ENCODE measurements at regions not wholly inside any gene's neighbourhood (a gene's known extent, or its start where the extent isn't known, plus 50 kb on each side); places are given as distances from the start of the nearest gene placed in this dataset.
A peak's percentile ranks its signal among the peaks of the same experiment; 100 is the strongest.

GRCh38 chr13:19057588-19058340 lies 123.9 kb downstream of the TUBA3C start:
- no peaks in the 10 kb centered on the region for H3K36me3 ChIP-seq
- H3K27ac ChIP-seq, result no peak overlapping the region
- DNase-seq (peak in 1 of 4 donors; percentile 56), ATAC-seq (no peak)
- no peaks in the 10 kb centered on the region for H3K27me3 ChIP-seq
- no peak for TF ChIP-seq CTCF (IDR thresholded peaks at IDR 0.05)
- peaks cover 0 to 25% of the 10 kb centered on the region in 2 donors for H3K9me3 ChIP-seq
- H3K4me1 ChIP-seq, result no peaks in the 10 kb centered on the region
- intact Hi-C loops (cut with DNase I), result no loop called here
- no peak overlapping the region for H3K4me3 ChIP-seq

- no peaks in the 10 kb centered on the region for H3K4me1 ChIP-seq
- intact Hi-C loops (cut with DNase I), result no loop called here
- H3K27ac ChIP-seq, result no peak overlapping the region
- H3K36me3 ChIP-seq, result no peaks in the 10 kb centered on the region
- ATAC-seq (no peak), DNase-seq (peak in 1 of 4 donors; percentile 55)
- no peak overlapping the region for H3K4me3 ChIP-seq
- no peak for TF ChIP-seq CTCF (IDR thresholded peaks at IDR 0.05)
- peaks cover 0 to 20% of the 10 kb centered on the region in 2 donors for H3K9me3 ChIP-seq
- no peaks in the 10 kb centered on the region for H3K27me3 ChIP-seq
These were observed 124.6 kb downstream of the TUBA3C start for GRCh38 chr13:19056984-19057490.

- ATAC-seq, result no peak
- TF ChIP-seq CTCF (IDR thresholded peaks at IDR 0.05), result no peak
- intact Hi-C loops (cut with DNase I), result no loop called here
These were observed 125.2 kb downstream of the TUBA3C start for GRCh38 chr13:19056355-19056880.

GRCh38 chr13:19055611-19056010 lies 126.0 kb downstream of the TUBA3C start:
- Histone ChIP-seq H3K4me3 (no peak overlapping the region), H3K36me3 (no peaks in the 10 kb centered on the region), H3K27me3 (no peaks in the 10 kb centered on the region), H3K9me3 (peaks cover 0 to 8% of the 10 kb centered on the region in 2 donors), H3K4me1 (no peaks in the 10 kb centered on the region), H3K27ac (no peak overlapping the region)
- intact Hi-C loops (cut with DNase I), result no loop called here
- ATAC-seq (no peak), DNase-seq (no peak)
- TF ChIP-seq CTCF (IDR thresholded peaks at IDR 0.05), result no peak

More at GRCh38 chr13:19056355-19056880, 125.2 kb downstream of the TUBA3C start:
- Histone ChIP-seq H3K36me3 (no peaks in the 10 kb centered on the region), H3K4me3 (no peak overlapping the region), H3K4me1 (no peaks in the 10 kb centered on the region), H3K9me3 (peaks cover 0 to 14% of the 10 kb centered on the region in 2 donors), H3K27me3 (no peaks in the 10 kb centered on the region), H3K27ac (no peak overlapping the region)
- no peak for DNase-seq

- H3K4me3 ChIP-seq, result no peak overlapping the region
- DNase-seq (no peak), ATAC-seq (no peak)
- no peak for TF ChIP-seq CTCF (IDR thresholded peaks at IDR 0.05)
- no peak overlapping the region for H3K27ac ChIP-seq
- no peaks in the 10 kb centered on the region for H3K4me1 ChIP-seq
- no peaks in the 10 kb centered on the region for H3K36me3 ChIP-seq
- intact Hi-C loops (cut with DNase I), result no loop called here
- H3K27me3 ChIP-seq, result no peaks in the 10 kb centered on the region
- peaks cover 0 to 11% of the 10 kb centered on the region in 2 donors for H3K9me3 ChIP-seq
These were observed 128.1 kb downstream of the TUBA3C start for GRCh38 chr13:19053561-19053960.

All from left lung (tissue), 4 donors.